GM19099 (cell line): ENCODE measurements at regions not wholly inside any gene's neighbourhood (a gene's known extent, or its start where the extent isn't known, plus 50 kb on each side); places are given as distances from the start of the nearest gene placed in this dataset.

Experiments used
- POLR2A ChIP-seq: IDR thresholded peaks from 3 replicates; pipeline ENCODE4 v1.6.1; 2011; ENCODE audit warnings: low read depth; ENCODE audit not compliant: insufficient read length; ENCODE audit errors: extremely low read depth

- no peak for TF ChIP-seq POLR2A
Observed at GRCh38 chr10:30560326-30560725, 69.2 kb downstream of the LYZL2 start.

GRCh38 chr10:30559180-30559579, 70.4 kb downstream of the LYZL2 start:
- TF ChIP-seq POLR2A = no peak

- no peak for TF ChIP-seq POLR2A
Observed at GRCh38 chr10:30558411-30558810, 71.1 kb downstream of the LYZL2 start.

DNA sequence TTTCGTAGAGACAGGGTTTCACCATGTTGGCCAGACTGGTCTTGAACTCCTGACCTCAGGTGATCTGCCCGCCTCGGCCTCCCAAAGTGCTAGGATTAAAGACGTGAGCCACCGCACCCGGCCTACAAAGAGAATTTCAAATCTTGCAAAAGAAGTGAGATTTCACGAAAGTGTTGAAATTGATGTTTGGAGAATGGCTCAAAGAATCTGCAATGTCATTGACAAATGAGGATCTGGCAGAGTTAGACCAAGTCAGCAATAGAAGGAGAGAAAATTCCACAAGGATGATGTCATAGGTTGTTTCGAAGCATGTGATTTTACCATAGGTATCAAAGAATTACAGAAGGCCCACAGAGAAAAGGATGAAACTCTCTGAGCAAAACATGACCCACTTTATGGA, 71.7 kb downstream of the LYZL2 start:
- TF ChIP-seq POLR2A = no peak

DNA sequence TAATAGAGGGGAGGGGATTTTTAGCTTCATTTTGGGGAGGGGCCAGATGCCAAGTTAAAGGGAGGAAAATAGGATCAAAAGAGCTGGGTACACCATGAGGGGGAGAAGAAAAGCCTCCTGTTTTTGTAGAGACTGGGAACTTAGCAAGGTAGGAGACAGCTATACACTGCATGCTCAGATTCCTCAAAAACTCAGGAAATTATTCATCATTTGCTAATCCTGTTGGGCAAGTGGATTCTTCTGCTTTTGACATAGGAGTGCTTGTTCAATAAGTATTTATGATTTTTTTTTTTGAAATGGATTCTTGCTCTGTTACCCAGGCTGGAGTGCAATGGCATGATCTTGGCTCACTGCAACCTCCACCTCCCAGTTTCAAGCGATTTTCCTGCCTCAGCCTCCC, 73.4 kb downstream of the LYZL2 start:
- no peak for TF ChIP-seq POLR2A

DNA sequence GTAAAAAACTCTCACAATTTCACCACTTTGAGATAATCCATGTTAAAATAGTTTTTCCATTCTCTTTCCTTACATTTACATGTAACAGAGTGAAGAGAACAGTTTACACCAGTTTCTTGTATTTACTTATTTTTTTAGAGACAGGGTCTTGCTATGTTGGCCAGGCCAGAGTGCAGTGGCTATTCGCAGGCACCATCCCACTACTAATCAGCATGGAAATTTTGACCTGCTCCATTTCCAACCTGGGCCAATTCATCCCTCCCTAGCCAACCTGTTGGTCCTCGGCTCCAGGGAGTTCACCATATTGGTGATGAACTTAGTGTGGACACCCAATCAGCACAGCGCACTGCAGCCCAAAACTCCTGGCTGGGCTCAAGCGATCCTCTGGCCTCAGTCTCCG, 74.1 kb downstream of the LYZL2 start:
- TF ChIP-seq POLR2A = no peak

- no peak for TF ChIP-seq POLR2A
Observed at GRCh38 chr10:30554440-30554825, 75.1 kb downstream of the LYZL2 start.

GRCh38 chr10:30553626-30554439, 75.7 kb downstream of the LYZL2 start:
- no peak for TF ChIP-seq POLR2A

- TF ChIP-seq POLR2A = no peak
Observed at GRCh38 chr10:30553018-30553625, 76.4 kb downstream of the LYZL2 start.

DNA sequence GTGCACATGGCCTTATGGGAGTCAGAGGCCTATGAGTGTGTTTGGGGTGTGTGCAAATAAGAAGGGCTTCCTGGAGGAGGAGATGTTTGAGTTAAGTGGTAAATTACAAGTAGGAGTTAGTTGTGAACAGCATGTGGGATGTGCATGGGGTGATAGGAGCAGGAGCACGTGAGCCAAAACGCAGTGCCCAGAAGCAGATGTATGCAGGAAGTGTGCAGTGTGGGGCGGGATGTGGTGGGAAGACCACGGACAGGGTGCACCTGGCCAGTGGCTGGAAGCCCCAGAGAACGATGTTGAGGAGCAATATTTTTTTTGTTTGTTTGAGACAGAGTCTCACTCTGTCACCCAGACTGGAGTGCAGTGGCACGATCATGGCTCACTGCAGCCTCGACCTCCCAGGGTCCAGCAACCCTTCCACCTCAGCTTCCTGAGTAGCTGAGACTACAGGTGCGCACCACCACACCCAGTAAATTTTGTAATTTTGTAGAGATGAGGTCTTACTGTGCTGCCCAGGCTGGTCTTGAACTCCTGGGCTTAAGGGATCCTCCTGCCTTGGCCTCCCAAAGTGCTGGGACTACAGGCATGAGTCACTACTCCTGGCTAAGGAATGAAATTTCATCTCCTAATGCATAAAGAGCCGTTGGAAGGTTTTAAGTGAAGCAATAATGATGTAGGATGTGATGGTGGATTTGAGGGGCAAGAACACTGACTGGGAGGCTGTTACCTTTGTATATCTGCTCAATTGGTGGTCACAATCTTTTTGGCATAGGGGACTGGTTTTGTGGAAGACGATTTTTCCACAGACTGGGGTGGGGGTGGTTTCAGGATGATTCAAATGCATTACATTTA, 78.4 kb downstream of the LYZL2 start:
- TF ChIP-seq POLR2A = no peak

- no peak for TF ChIP-seq POLR2A
Observed at GRCh38 chr10:30546511-30546910, 83.0 kb downstream of the LYZL2 start.

- no peak for TF ChIP-seq POLR2A
Observed at GRCh38 chr10:30542895-30543288, 86.7 kb downstream of the LYZL2 start.

DNA sequence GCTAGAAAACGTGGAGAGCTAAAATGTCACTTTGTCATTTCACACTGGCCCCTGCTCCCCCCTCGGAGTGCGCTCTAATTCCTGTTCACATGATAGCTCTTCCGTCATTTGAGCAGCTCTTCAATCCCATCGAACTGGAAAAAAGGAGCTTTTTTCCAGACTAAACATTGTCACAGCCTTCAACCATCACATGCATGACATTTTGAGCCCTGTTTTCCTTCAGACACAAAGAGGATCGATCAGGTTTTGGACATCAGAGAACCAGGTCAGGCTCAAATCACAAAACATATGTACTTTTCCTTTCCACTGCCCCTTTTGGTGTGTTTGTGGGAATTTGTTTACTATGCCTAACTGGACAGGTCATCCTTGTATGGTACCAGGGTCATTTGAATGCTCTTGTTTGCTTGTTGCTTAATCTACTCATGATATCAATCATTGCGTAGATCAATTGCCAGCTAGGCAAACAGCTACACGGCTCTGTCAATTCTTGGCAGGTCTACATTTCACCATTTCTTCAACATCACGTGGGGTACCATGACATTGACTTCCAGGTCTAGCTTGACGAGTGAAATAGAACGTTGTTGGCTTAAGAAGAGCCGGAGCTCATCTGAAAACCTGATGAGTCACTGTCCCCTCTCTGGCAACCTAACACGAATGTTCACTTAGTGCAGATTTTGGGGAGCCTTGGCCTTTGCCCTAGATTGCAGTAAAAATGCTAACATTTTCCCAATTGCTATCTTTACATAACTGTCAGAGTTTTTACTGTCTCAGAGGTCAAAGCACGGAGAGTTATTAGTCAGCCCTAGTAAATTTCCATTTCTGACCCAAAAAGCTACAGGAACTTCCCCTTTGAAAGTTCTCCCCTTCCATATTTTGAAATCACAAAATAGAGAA, 87.3 kb downstream of the LYZL2 start:
- TF ChIP-seq POLR2A = no peak

DNA sequence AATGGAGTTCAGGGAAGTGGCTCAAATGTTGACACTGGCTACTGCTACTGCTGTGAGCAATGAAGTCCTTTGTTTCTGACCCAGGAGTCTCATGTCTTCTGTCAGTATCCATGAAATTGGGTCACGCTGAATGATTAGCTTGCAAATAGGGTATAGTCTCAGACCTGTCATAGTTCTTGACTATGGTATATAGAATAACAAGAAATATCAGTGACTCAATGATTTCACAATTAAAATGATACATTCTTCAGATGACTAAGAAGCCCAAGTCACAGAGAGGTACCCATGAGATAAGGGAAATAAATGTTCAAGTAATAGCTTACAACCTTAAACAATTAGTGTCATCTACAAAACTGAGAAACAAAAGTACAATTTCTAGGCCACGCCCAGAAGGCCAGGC, 89.3 kb downstream of the LYZL2 start:
- no peak for TF ChIP-seq POLR2A

GRCh38 chr10:30538086-30538485, 91.5 kb downstream of the LYZL2 start:
- TF ChIP-seq POLR2A = no peak

DNA sequence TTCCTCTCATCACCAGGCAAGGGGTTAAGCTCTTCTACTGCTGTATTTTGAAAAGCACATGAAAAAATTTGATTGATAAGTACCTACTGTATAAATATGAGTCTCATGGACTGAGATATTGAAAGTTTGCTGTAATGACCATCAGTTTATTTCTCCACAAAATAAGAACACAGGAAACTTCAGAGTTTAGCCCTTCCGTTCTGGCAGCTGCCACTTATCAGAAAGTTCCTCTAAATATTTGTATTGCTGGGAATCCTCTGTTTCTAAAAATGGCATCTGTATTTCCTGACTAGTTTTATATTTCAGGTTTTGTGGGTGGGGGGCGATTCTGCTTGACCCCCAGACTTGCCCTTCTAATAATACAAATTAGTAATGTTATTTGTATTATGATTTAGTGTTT, 92.0 kb downstream of the LYZL2 start:
- no peak for TF ChIP-seq POLR2A

- TF ChIP-seq POLR2A = no peak
Observed at GRCh38 chr10:30536578-30536977, 93.0 kb downstream of the LYZL2 start.
